Tibial nerve (tissue), 4 donors: ENCODE measurements at regions not wholly inside any gene's neighbourhood (a gene's known extent, or its start where the extent isn't known, plus 50 kb on each side); places are given as distances from the start of the nearest gene placed in this dataset.

Experiments
- CTCF ChIP-seq, 5 experiments: fragments of 200-600 bp in 3 of 5; fragments of 450-650 bp in 2 of 5; sonication (generic) in 3 of 5; IDR thresholded peaks; one replicate each; pipeline ENCODE4 v1.5.1; 2016 to 2019; ENCODE audit warnings: antibody characterized with exemption in 5 of 5, mild to moderate bottlenecking in 3 of 5, moderate library complexity in 2 of 5
- EP300 ChIP-seq, 2 donors: sonication (generic); formaldehyde crosslinking; IDR thresholded peaks; one replicate each; pipeline ENCODE4 v1.6.1; 2017; ENCODE audit warnings: antibody characterized with exemption in 2 of 2, mild to moderate bottlenecking in 1 of 2
- POLR2A ChIP-seq, 2 donors: fragments of 450-650 bp; IDR thresholded peaks; one replicate each; pipeline ENCODE4 v1.6.1; 2017; ENCODE audit warnings: antibody characterized with exemption in 2 of 2, mild to moderate bottlenecking in 2 of 2, moderate library complexity in 2 of 2

GRCh38 chr1:81006502-81006901, 794.2 kb upstream of the ADGRL2 start:
- TF ChIP-seq CTCF (IDR thresholded peaks at IDR 0.05), result no peak
- no peak for TF ChIP-seq POLR2A (IDR thresholded peaks at IDR 0.05)
- TF ChIP-seq EP300 (IDR thresholded peaks at IDR 0.05), result no peak
